AG04450 (cell line): ENCODE measurements at regions not wholly inside any gene's neighbourhood (a gene's known extent, or its start where the extent isn't known, plus 50 kb on each side); places are given as distances from the start of the nearest gene placed in this dataset.

ENCODE experiments used
- CTCF ChIA-PET: fragments of 300-600, 350-600 bp; formaldehyde crosslinking; extraction: SDS; loops from one replicate; lab custom pipeline; 2022; ENCODE audit warnings: antibody characterized with exemption, inconsistent platforms; lab: Charles Lee
- POLR2A ChIA-PET: fragments of 350-600 bp; formaldehyde crosslinking; extraction: SDS; loops from one replicate; lab custom pipeline; 2021; ENCODE audit warnings: antibody characterized with exemption, inconsistent platforms; lab: Yijun Ruan, JAX
- DNase-seq: peaks from one replicate; pipeline ENCODE4 v3.0.0-alpha.2; 2011; ENCODE audit warnings: low read depth, low spot score
- H3K27ac ChIP-seq: one replicate; pipeline ENCODE4 v1.5.1; 2012; ENCODE audit warnings: low read depth, low read length, control low read depth
- H3K27me3 ChIP-seq: one replicate; pipeline ENCODE4 v1.6.0; 2012; ENCODE audit warnings: low read length; ENCODE audit not compliant: control insufficient read depth, insufficient read depth
- H3K4me3 ChIP-seq: 2 replicates; pipeline ENCODE4 v1.5.1; 2011; ENCODE audit warnings: mild to moderate bottlenecking, low read depth, low read length, control low read depth
- H3K9me3 ChIP-seq: 2 replicates; pipeline ENCODE4 v1.5.1; 2012; ENCODE audit warnings: low read length; ENCODE audit not compliant: control insufficient read depth, insufficient read depth
- TF ChIP-seq, protein P1 (sequence below): IDR thresholded peaks from 2 replicates; pipeline ENCODE4 v1.5.1; 2011; ENCODE audit warnings: low read depth, low read length, control low read depth, inconsistent platforms

GRCh38 chrX:22486296-22486695 is 213.6 kb downstream of the CBLL2 start:
- H3K27ac ChIP-seq = no peak overlapping the region
- no peak overlapping the region for H3K4me3 ChIP-seq
- TF ChIP-seq, protein P1, sequence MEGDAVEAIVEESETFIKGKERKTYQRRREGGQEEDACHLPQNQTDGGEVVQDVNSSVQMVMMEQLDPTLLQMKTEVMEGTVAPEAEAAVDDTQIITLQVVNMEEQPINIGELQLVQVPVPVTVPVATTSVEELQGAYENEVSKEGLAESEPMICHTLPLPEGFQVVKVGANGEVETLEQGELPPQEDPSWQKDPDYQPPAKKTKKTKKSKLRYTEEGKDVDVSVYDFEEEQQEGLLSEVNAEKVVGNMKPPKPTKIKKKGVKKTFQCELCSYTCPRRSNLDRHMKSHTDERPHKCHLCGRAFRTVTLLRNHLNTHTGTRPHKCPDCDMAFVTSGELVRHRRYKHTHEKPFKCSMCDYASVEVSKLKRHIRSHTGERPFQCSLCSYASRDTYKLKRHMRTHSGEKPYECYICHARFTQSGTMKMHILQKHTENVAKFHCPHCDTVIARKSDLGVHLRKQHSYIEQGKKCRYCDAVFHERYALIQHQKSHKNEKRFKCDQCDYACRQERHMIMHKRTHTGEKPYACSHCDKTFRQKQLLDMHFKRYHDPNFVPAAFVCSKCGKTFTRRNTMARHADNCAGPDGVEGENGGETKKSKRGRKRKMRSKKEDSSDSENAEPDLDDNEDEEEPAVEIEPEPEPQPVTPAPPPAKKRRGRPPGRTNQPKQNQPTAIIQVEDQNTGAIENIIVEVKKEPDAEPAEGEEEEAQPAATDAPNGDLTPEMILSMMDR = no peak
- CTCF ChIA-PET = interaction anchor here (0.6 to 1.1 kb wide), 3 partner anchors 19 to 601 kb away, joined by 3 read pairs; no protein-coding TSS in a partner anchor
- H3K27me3 ChIP-seq = no peaks in the 10 kb centered on the region
- DNase-seq = no peak
- POLR2A ChIA-PET = interaction anchor here (0.6 kb wide), 1 partner anchor 797 kb away, joined by 7 read pairs; no protein-coding TSS in a partner anchor
- no peaks in the 10 kb centered on the region for H3K9me3 ChIP-seq

- ChIA-PET POLR2A (no interaction called here), CTCF (interaction anchor here (1.0 kb wide), 1 partner anchor 532 kb away, joined by 3 read pairs; no protein-coding TSS in a partner anchor)
- TF ChIP-seq, protein P1 = no peak
- Histone ChIP-seq H3K4me3 (no peak overlapping the region), H3K27me3 (no peaks in the 10 kb centered on the region), H3K9me3 (no peaks in the 10 kb centered on the region), H3K27ac (no peak overlapping the region)
- DNase-seq = no peak
Observed at GRCh38 chrX:22516893-22517292, 244.2 kb downstream of the CBLL2 start.

DNA sequence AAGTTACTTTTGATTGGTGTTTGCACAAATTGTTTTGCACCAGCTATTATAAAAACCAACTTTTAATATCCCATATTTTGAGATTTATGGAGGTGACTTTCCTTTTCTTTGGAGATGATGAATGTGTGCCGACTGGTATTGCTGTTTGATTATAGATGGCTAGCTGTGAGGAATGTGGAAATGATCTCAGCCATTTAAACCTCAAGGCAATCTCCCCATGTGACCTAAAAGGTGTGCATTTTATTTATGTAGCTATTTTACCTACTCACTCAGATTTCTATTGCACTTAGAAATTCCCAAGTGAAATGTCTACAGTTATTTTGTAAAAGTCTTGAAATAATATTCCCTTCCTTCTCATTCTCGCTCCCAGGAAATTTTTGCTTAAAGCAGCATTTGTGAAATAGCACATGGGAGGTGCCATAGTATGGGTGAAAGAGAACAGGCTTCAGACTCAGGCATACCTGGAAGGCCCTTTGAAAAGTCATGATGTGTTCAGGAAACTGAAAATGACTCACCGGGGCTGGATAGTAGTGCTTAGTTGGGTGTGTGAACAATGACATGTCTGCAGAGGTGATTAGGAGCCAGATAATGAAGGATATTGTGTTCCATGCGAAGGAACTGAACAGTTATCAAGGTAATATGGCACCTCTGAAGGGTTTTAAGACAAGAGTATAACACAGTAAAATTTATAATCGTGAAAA is 247.6 kb downstream of the CBLL2 start:
- CTCF ChIA-PET = no interaction called here
- no peak for DNase-seq
- H3K27me3 ChIP-seq = no peaks in the 10 kb centered on the region
- H3K4me3 ChIP-seq = no peak overlapping the region
- TF ChIP-seq, protein P1 = no peak
- no peaks in the 10 kb centered on the region for H3K9me3 ChIP-seq
- POLR2A ChIA-PET = no interaction called here
- H3K27ac ChIP-seq = no peak overlapping the region

DNA sequence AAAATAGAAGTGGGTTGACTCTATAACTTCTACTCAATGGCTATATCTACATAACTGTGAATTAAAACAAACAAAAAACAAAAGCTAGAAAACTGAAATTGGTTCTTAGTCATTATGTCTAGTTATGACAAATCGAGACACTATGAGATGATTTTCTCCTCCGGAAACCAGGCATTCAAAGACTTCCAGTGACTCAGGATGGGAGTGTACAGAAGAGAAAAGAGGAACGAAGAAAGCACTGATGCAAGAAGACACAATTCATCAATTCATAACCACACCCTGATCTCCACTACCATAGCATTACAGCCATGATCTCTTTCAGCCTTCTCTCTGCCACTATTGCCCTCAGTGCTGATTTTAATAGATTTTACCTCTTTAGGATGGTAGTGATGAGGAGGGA is 253.6 kb downstream of the CBLL2 start:
- CTCF ChIA-PET = no interaction called here
- H3K27me3 ChIP-seq = no peaks in the 10 kb centered on the region
- H3K4me3 ChIP-seq = no peak overlapping the region
- TF ChIP-seq, protein P1 = no peak
- DNase-seq = no peak
- POLR2A ChIA-PET = no interaction called here
- H3K27ac ChIP-seq = no peak overlapping the region
- H3K9me3 ChIP-seq = no peaks in the 10 kb centered on the region

- CTCF ChIA-PET = no interaction called here
- TF ChIP-seq, protein P1 = no peak
- no peaks in the 10 kb centered on the region for H3K9me3 ChIP-seq
- POLR2A ChIA-PET = no interaction called here
- no peaks in the 10 kb centered on the region for H3K27me3 ChIP-seq
- no peak overlapping the region for H3K4me3 ChIP-seq
- H3K27ac ChIP-seq = no peak overlapping the region
- no peak for DNase-seq
Observed at GRCh38 chrX:22527302-22527701, 254.6 kb downstream of the CBLL2 start.
